Astrocyte (in vitro differentiated cells and primary cell): ENCODE measurements at regions not wholly inside any gene's neighbourhood (a gene's known extent, or its start where the extent isn't known, plus 50 kb on each side); places are given as distances from the start of the nearest gene placed in this dataset.
"Not testable (repeated sequence)": the region's sequence is repeated elsewhere in the genome, so short reads cannot be mapped to it uniquely, and the experiment has no call there.

Experiments used
- EZH2 ChIP-seq: IDR thresholded peaks from 2 replicates; pipeline ENCODE4 v1.6.1; 2012; ENCODE audit warnings: mild to moderate bottlenecking, low read length, inconsistent platforms; ENCODE audit not compliant: insufficient read depth
- TF ChIP-seq, protein P1 (sequence below): IDR thresholded peaks from 2 replicates; pipeline ENCODE4 v1.5.1; 2011; ENCODE audit warnings: low read depth, mild to moderate bottlenecking, inconsistent platforms, low read length, moderate library complexity; ENCODE audit not compliant: insufficient read depth

- TF ChIP-seq, protein P1, sequence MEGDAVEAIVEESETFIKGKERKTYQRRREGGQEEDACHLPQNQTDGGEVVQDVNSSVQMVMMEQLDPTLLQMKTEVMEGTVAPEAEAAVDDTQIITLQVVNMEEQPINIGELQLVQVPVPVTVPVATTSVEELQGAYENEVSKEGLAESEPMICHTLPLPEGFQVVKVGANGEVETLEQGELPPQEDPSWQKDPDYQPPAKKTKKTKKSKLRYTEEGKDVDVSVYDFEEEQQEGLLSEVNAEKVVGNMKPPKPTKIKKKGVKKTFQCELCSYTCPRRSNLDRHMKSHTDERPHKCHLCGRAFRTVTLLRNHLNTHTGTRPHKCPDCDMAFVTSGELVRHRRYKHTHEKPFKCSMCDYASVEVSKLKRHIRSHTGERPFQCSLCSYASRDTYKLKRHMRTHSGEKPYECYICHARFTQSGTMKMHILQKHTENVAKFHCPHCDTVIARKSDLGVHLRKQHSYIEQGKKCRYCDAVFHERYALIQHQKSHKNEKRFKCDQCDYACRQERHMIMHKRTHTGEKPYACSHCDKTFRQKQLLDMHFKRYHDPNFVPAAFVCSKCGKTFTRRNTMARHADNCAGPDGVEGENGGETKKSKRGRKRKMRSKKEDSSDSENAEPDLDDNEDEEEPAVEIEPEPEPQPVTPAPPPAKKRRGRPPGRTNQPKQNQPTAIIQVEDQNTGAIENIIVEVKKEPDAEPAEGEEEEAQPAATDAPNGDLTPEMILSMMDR: not testable (repeated sequence)
- TF ChIP-seq EZH2: not testable (repeated sequence)
Observed at GRCh38 chrX:63217549-63217948, 133.6 kb downstream of the SPIN4 start.
